ENCODE measurements at regions not wholly inside any gene's neighbourhood (a gene's known extent, or its start where the extent isn't known, plus 50 kb on each side); places are given as distances from the start of the nearest gene placed in this dataset.
A peak's percentile ranks its signal among the peaks of the same experiment; 100 is the strongest.
"Not testable (repeated sequence)": the region's sequence is repeated elsewhere in the genome, so short reads cannot be mapped to it uniquely, and the experiment has no call there.

- no peak for TF ChIP-seq CTCF (IDR thresholded peaks at IDR 0.05; ENCODE audit: control extremely low read depth, extremely low read depth, low read depth, missing control alignments)
- ChIA-PET POLR2A (no interaction called here), CTCF (no interaction called here)
- DNase-seq (ENCODE audit: extremely low spot score), result no peak
Observed at GRCh38 chr20:29472606-29473005, 1784.9 kb upstream of the DEFB115 start.

DNA sequence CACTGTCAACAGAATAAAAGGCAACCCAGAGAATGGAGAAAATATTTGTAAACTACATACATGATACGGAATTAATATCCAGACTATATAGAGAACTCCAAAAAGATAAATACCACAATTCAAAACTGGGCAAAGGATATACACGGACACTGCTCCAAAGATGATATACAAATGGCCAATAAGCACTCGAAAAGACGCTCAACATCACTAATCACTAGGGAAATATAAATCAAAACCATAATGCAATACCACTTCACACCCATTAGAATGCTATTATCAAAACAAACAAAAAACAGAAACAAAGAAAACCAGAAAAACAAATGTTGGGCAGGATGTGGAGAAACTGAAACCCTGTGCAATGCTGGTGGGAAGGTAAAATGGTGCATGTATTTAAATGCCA, 1764.6 kb upstream of the DEFB115 start:
- DNase-seq (ENCODE audit: extremely low spot score); POLR2A ChIA-PET; CTCF ChIA-PET: not testable (repeated sequence)

- DNase-seq (ENCODE audit: extremely low spot score); CTCF ChIA-PET; POLR2A ChIA-PET: not testable (repeated sequence)
Observed at GRCh38 chr20:29496767-29497166, 1760.7 kb upstream of the DEFB115 start.

GRCh38 chr20:29497261-29497671, 1760.2 kb upstream of the DEFB115 start:
- ChIA-PET CTCF (no interaction called here), POLR2A (no interaction called here)
- DNase-seq (ENCODE audit: extremely low spot score), result peak; percentile 26
- no peak for TF ChIP-seq CTCF (IDR thresholded peaks at IDR 0.05; ENCODE audit: control extremely low read depth, extremely low read depth, low read depth, missing control alignments)

GRCh38 chr20:29497684-29498083, 1759.8 kb upstream of the DEFB115 start:
- POLR2A ChIA-PET; CTCF ChIA-PET; DNase-seq (ENCODE audit: extremely low spot score): not testable (repeated sequence)

- CTCF ChIA-PET; POLR2A ChIA-PET; DNase-seq (ENCODE audit: extremely low spot score): not testable (repeated sequence)
Observed at GRCh38 chr20:29500738-29501137, 1756.7 kb upstream of the DEFB115 start.

GRCh38 chr20:29514634-29515033, 1742.8 kb upstream of the DEFB115 start:
- POLR2A ChIA-PET; DNase-seq (ENCODE audit: extremely low spot score); CTCF ChIA-PET: not testable (repeated sequence)

- CTCF ChIA-PET; DNase-seq (ENCODE audit: extremely low spot score); POLR2A ChIA-PET: not testable (repeated sequence)
Observed at GRCh38 chr20:29516847-29517246, 1740.6 kb upstream of the DEFB115 start.

- POLR2A ChIA-PET; DNase-seq (ENCODE audit: extremely low spot score); CTCF ChIA-PET: not testable (repeated sequence)
- peak; percentile 43 for TF ChIP-seq CTCF (IDR thresholded peaks at IDR 0.05; ENCODE audit: control extremely low read depth, extremely low read depth, low read depth, missing control alignments)
Observed at GRCh38 chr20:29519610-29520241, 1737.7 kb upstream of the DEFB115 start.

GRCh38 chr20:29533566-29534177, 1723.8 kb upstream of the DEFB115 start:
- DNase-seq (ENCODE audit: extremely low spot score); POLR2A ChIA-PET: not testable (repeated sequence)
- CTCF ChIA-PET, result interaction anchor here (1.3 to 2.1 kb wide), 2 partner anchors 1727 to 1970 kb away, joined by 5 read pairs; no protein-coding TSS in a partner anchor
- peak; percentile 20 for TF ChIP-seq CTCF (IDR thresholded peaks at IDR 0.05; ENCODE audit: control extremely low read depth, extremely low read depth, low read depth, missing control alignments)

GRCh38 chr20:29566901-29567635, 1690.4 kb upstream of the DEFB115 start:
- DNase-seq (ENCODE audit: extremely low spot score); POLR2A ChIA-PET; CTCF ChIA-PET: not testable (repeated sequence)

- CTCF ChIA-PET; DNase-seq (ENCODE audit: extremely low spot score); POLR2A ChIA-PET: not testable (repeated sequence)
Observed at GRCh38 chr20:29567671-29568070, 1689.8 kb upstream of the DEFB115 start.

GRCh38 chr20:29570126-29570525, 1687.3 kb upstream of the DEFB115 start:
- DNase-seq (ENCODE audit: extremely low spot score); CTCF ChIA-PET; POLR2A ChIA-PET: not testable (repeated sequence)
